ENCODE measurements at regions not wholly inside any gene's neighbourhood (a gene's known extent, or its start where the extent isn't known, plus 50 kb on each side); places are given as distances from the start of the nearest gene placed in this dataset.
"Not testable (repeated sequence)": the region's sequence is repeated elsewhere in the genome, so short reads cannot be mapped to it uniquely, and the experiment has no call there.

GRCh38 chr1:99062192-99062591 lies 57.5 kb upstream of the PLPPR5 start:
- no peak for DNase-seq (ENCODE audit: low read depth)

DNA sequence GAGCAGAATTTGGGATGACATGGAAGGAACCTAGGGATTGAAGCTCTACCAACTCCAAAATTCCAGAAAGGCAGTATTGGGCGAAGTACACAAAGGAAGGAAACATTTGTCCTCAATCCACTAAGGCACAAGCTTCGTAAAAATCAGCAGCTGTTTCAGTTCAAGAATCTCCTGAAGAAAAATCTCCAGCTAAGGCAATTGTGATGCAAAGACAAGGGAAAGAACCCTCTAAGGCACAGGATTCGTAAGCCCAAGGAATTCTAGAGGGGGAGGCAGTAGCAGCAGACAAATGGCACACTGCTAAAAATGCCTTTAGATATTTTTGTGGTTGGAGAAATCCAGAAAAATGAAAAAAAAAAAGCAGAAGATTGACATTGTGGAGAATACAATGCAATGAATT lies 64.5 kb upstream of the PLPPR5 start:
- DNase-seq (ENCODE audit: low read depth), result no peak

- DNase-seq (ENCODE audit: low read depth), result not testable (repeated sequence)
Observed at GRCh38 chr1:99078529-99078928, 73.9 kb upstream of the PLPPR5 start.

DNA sequence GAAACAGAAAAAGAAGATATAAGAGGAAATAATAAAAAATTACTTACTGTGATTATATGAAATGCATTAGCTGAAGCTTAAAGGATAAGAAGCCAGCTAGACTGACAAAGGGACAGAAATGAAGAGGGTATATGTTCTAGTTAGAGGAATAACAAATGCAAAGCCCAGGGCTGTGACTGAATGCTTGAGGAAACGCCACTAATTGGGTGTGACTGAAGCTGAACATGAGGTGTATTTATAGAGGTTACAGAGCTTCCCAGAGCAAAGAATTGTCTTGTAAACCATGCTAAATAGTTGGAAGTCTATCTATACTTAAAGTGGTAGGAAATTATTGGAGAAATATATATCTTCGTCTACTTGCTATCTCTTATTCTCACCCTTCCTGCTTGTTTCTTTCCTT lies 77.7 kb upstream of the PLPPR5 start:
- no peak for DNase-seq (ENCODE audit: low read depth)

- no peak for DNase-seq (ENCODE audit: low read depth)
Observed at GRCh38 chr1:99083338-99083737, 78.7 kb upstream of the PLPPR5 start.

GRCh38 chr1:99084562-99084961 lies 79.9 kb upstream of the PLPPR5 start:
- DNase-seq (ENCODE audit: low read depth), result no peak

DNA sequence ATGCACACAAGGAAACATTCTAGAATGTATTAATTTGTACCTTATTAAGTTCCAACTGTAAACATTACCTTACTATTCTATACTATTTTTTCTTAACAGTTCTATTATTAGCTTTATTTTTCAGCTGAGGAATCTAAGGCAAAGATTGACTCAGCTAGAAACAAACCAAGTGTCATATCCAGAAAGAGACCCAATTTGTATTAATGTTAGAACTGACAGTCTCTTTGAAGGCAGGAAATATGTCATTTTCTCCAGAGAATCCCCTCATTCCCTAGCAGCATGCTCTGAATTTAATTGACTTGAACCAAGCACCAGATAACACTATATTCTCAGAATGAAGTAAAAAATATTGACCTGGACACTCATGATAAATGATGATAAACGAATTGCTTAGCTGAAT lies 81.4 kb upstream of the PLPPR5 start:
- DNase-seq (ENCODE audit: low read depth), result no peak

GRCh38 chr1:99098589-99098988 lies 93.9 kb upstream of the PLPPR5 start:
- no peak for DNase-seq (ENCODE audit: low read depth)

DNA sequence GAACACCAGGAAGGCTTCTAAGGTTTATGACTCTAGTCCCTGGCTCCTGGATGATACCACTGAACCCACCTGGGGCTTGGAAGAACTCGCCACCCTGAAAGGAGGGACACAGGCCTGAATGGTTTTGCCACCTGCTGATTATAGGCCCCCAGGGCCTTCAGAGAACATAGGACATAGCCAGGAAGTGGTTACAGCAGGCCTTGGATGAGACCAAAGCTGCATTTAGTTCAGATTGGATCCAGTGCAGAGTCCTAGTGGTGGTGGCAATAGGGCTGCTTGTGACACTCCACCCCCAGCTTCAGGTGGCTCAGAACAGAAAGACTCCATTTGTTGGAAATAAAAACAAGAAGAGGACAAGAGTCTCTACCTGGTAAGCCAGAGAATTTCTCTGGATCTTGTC lies 101.6 kb upstream of the PLPPR5 start:
- no peak for DNase-seq (ENCODE audit: low read depth)

- no peak for DNase-seq (ENCODE audit: low read depth)
Observed at GRCh38 chr1:99107680-99108079, 103.0 kb upstream of the PLPPR5 start.

GRCh38 chr1:99110140-99111041 lies 105.7 kb upstream of the PLPPR5 start:
- DNase-seq (ENCODE audit: low read depth), result no peak

- DNase-seq (ENCODE audit: low read depth), result no peak
Observed at GRCh38 chr1:99115231-99115630, 110.6 kb upstream of the PLPPR5 start.

GRCh38 chr1:99119188-99119587 lies 114.5 kb upstream of the PLPPR5 start:
- DNase-seq (ENCODE audit: low read depth), result peak; percentile 3

DNA sequence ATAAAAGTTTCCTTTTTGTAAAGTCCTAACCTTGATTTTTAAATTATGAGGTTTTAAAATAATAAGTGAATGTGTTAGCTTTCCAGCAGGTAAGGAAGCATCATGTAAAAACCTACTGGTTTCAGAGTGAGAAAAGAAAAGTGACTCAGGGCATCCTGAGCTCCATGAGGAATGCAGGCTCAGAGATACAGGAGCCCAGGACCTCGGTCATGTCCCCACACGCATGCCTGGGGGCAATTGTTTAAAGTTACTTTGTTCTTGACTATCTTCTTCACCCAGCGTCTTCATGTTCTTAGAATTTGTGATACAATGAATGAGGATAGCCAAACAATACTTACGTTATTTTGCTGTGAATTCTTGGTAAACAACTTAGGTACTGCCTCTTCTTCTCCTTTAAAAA lies 117.4 kb upstream of the PLPPR5 start:
- no peak for DNase-seq (ENCODE audit: low read depth)

DNA sequence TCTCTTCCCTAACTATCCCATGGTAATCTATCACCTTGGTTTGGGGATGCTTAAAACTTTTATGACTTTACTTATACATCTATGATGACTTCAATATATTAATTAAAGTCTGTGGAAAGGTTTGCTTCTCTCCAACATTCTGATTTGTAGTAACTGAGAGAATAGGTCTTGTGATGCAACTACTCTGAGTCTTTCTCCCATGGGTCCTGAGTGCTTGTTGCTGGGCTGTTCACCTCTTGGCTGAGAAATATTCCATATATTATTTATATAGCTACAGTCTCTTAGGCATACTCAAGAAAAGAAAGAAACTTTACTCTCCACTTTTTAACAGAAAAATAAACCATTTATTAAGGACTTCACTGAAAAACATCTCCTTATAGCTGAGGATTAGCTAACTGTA lies 119.3 kb upstream of the PLPPR5 start:
- no peak for DNase-seq (ENCODE audit: low read depth)

GRCh38 chr1:99131546-99131945 lies 126.9 kb upstream of the PLPPR5 start:
- no peak for DNase-seq (ENCODE audit: low read depth)

GRCh38 chr1:99133756-99134500 lies 129.3 kb upstream of the PLPPR5 start:
- no peak for DNase-seq (ENCODE audit: low read depth)

DNA sequence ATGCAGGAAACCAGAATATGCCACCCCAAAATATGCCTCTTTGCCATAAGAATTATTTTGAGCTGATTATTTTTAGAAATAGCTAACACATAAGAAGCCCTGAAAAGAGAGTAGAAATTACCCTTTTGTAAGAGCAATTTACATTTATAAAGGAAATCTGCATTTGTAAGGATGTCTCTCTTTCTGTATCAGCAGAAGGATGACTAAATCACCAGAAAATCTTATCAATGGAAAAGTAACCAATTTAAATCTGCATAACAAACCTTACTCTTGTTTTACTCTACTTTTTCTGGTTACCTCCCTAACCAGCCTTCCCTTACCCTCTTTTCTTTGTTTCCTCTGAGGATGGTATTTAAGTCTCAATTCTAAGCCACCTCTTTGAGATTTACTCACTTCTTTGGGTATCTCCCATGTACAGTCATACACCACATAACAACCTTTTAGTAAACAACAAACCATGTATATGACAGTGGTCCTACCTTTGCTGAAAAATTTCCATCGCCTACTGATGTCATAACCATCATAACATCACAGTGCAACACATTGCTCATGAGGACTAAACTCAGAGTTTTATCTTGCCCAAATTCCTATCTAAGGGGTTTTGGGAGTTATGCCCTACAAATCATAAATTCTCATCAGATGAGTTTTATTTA lies 126.6 kb upstream of the PLPPR4 start:
- DNase-seq (ENCODE audit: low read depth), result no peak

GRCh38 chr1:99139876-99140275 lies 124.4 kb upstream of the PLPPR4 start:
- peak; percentile 4 for DNase-seq (ENCODE audit: low read depth)

DNA sequence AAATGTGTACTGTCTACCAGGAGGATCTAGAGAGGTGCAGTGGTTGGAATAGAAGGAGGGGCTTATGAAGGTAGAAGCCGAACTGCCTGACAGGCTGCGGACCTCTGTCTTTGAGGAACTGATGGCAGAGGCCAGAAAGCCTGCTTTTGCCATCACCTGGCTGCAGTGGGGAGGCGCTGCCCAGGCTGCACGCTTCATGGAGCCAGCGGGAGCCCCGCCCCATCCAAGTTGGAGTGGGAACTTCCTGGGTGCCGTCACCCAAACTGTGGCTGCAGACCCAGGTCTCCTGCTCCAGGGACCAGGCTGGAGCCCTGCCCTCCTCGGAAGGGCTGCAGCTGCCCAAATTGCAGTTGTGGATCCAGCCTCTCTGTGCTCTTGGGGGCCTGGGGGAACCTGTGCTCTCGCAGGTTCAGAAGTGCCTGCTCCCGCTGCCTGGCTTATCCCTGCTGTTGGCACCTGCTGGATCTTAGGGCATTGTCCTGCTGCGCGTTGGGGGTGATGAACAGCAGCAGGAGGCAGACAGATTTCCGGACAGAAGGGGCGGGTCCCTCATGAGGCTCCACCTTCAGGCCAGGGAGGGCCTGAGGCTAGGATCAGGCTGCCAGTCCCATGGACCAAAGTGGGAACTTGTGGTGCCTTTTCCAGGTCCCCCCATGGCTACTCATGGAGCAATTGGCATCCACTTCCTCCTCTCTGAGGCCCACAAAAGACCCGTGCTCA lies 118.0 kb upstream of the PLPPR4 start:
- DNase-seq (ENCODE audit: low read depth), result no peak

DNA sequence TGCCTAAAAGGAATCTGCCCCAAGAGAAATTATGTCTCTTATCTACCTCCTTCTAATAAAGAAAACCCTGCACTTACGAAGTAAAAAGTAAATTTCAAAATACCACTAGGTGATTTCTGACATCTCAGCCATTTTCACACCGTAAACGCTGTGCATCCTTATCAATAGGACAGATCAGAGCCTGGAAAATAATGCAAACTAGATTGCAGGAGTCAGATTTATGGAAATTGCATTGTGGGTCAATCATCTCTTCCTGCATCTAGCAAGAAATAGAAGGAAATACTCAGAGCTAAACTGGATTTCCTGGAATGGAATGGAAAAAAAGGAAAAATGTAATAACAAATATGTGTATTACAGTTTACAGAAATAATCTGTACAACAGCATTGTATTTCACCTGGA lies 114.3 kb upstream of the PLPPR4 start:
- no peak for DNase-seq (ENCODE audit: low read depth)

GRCh38 chr1:99152132-99152531 lies 112.2 kb upstream of the PLPPR4 start:
- no peak for DNase-seq (ENCODE audit: low read depth)

Measured in M059J (cell line).